ENCODE measurements at regions not wholly inside any gene's neighbourhood (a gene's known extent, or its start where the extent isn't known, plus 50 kb on each side); places are given as distances from the start of the nearest gene placed in this dataset.

GRCh38 chr1:213908521-213908920 lies 79.3 kb upstream of the PROX1 start:
- DNase-seq: no peak

GRCh38 chr1:213914392-213914791 lies 73.4 kb upstream of the PROX1 start:
- no peak for DNase-seq

GRCh38 chr1:213921311-213921710 lies 66.5 kb upstream of the PROX1 start:
- no peak for DNase-seq

GRCh38 chr1:213921712-213922111 lies 66.1 kb upstream of the PROX1 start:
- DNase-seq: no peak

- no peak for DNase-seq
Measured at GRCh38 chr1:213925531-213926182, 62.1 kb upstream of the PROX1 start.

- no peak for DNase-seq
Measured at GRCh38 chr1:213927846-213928245, 59.9 kb upstream of the PROX1 start.

- DNase-seq: no peak
Measured at GRCh38 chr1:213929398-213929797, 58.4 kb upstream of the PROX1 start.

- no peak for DNase-seq
Measured at GRCh38 chr1:213931836-213932235, 55.9 kb upstream of the PROX1 start.

GRCh38 chr1:213933336-213933735 lies 54.4 kb upstream of the PROX1 start:
- no peak for DNase-seq

GRCh38 chr1:213934649-213935048 lies 53.1 kb upstream of the PROX1 start:
- no peak for DNase-seq

GRCh38 chr1:213936571-213936970 lies 51.2 kb upstream of the PROX1 start:
- DNase-seq: no peak
